Ishikawa (cell line): ENCODE measurements at regions not wholly inside any gene's neighbourhood (a gene's known extent, or its start where the extent isn't known, plus 50 kb on each side); places are given as distances from the start of the nearest gene placed in this dataset.

Experiments
- CEBPB ChIP-seq: IDR thresholded peaks from 2 replicates; pipeline ENCODE4 v1.6.1; 2012
- CREB1 ChIP-seq: IDR thresholded peaks from 2 replicates; pipeline ENCODE4 v1.6.1; 2012; ENCODE audit warnings: low read depth
- EGR1 ChIP-seq: IDR thresholded peaks from 2 replicates; pipeline ENCODE4 v1.6.1; 2012
- EP300 ChIP-seq: IDR thresholded peaks from 2 replicates; pipeline ENCODE4 v1.6.1; 2012; ENCODE audit warnings: borderline replicate concordance
- FOXM1 ChIP-seq: IDR thresholded peaks from 2 replicates; pipeline ENCODE4 v1.6.1; 2012; ENCODE audit warnings: low read depth, borderline replicate concordance
- MAX ChIP-seq: IDR thresholded peaks from 2 replicates; pipeline ENCODE4 v1.6.1; 2012
- NFIC ChIP-seq: IDR thresholded peaks from 2 replicates; pipeline ENCODE4 v1.6.1; 2012
- RAD21 ChIP-seq: IDR thresholded peaks from 2 replicates; pipeline ENCODE4 v1.6.1; 2012; ENCODE audit warnings: low read depth
- REST ChIP-seq: IDR thresholded peaks from 2 replicates; pipeline ENCODE4 v1.6.1; 2012; ENCODE audit warnings: low read depth, mild to moderate bottlenecking
- TAF1 ChIP-seq: IDR thresholded peaks from 2 replicates; pipeline ENCODE4 v1.6.1; 2012; ENCODE audit warnings: low read depth, mild to moderate bottlenecking
- TCF12 ChIP-seq: IDR thresholded peaks from 2 replicates; pipeline ENCODE4 v1.6.1; 2012; ENCODE audit warnings: low read depth
- TEAD4 ChIP-seq: IDR thresholded peaks from 2 replicates; pipeline ENCODE4 v1.6.1; 2012
- YY1 ChIP-seq: IDR thresholded peaks from 2 replicates; pipeline ENCODE4 v1.6.1; 2012; ENCODE audit warnings: low read depth
- ZBTB7A ChIP-seq: IDR thresholded peaks from 2 replicates; pipeline ENCODE4 v1.6.1; 2012; ENCODE audit warnings: low read depth
- TF ChIP-seq, protein P1 (sequence below): IDR thresholded peaks from 2 replicates; pipeline ENCODE4 v1.6.1; 2012

- TF ChIP-seq YY1 (no peak), ZBTB7A (no peak), EP300 (no peak), RAD21 (no peak), EGR1 (no peak), FOXM1 (no peak), NFIC (no peak), TCF12 (no peak), REST (no peak), TEAD4 (no peak), CEBPB (no peak)
- TF ChIP-seq, protein P1, sequence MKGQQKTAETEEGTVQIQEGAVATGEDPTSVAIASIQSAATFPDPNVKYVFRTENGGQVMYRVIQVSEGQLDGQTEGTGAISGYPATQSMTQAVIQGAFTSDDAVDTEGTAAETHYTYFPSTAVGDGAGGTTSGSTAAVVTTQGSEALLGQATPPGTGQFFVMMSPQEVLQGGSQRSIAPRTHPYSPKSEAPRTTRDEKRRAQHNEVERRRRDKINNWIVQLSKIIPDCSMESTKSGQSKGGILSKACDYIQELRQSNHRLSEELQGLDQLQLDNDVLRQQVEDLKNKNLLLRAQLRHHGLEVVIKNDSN: no peak
These were observed 571.1 kb downstream of the MAT2B start for GRCh38 chr5:164076556-164076955.

GRCh38 chr5:164090358-164090757, 584.9 kb downstream of the MAT2B start:
- no peak for TF ChIP-seq EP300
- TF ChIP-seq TCF12: no peak
- TF ChIP-seq YY1: no peak
- TF ChIP-seq CEBPB: no peak
- TF ChIP-seq REST: no peak
- TF ChIP-seq RAD21: no peak
- TF ChIP-seq MAX: no peak
- no peak for TF ChIP-seq TAF1
- TF ChIP-seq FOXM1: no peak
- TF ChIP-seq EGR1: no peak
- no peak for TF ChIP-seq NFIC
- TF ChIP-seq TEAD4: no peak
- TF ChIP-seq, protein P1: no peak
- TF ChIP-seq CREB1: no peak

DNA sequence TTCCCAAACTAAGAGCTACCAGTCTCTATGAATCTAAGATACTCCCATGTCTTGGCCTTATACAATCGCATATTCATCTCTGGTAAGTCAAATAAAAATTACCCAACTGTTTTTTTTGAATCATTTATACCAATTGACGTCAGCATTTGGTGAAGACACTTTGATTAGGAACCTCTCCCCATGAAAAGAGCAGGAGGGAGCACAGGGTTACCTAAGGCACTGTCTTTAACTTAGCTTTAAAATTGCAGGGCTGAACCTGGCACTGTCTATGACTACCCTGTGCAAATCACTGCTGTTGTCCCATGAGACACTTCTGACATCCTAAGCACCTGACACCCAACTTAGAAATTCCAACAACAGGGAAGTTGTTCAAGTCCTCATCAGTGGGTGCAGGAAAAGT, 586.4 kb downstream of the MAT2B start:
- TF ChIP-seq ZBTB7A: no peak

GRCh38 chr5:164094291-164094690, 588.9 kb downstream of the MAT2B start:
- TF ChIP-seq, protein P1: no peak
- no peak for TF ChIP-seq FOXM1
- TF ChIP-seq CEBPB: no peak
- TF ChIP-seq EGR1: no peak
- TF ChIP-seq CREB1: no peak
- TF ChIP-seq TEAD4: no peak
- no peak for TF ChIP-seq EP300
- TF ChIP-seq TCF12: no peak
- TF ChIP-seq TAF1: no peak
- TF ChIP-seq RAD21: no peak
- TF ChIP-seq REST: no peak
- TF ChIP-seq NFIC: no peak
- TF ChIP-seq ZBTB7A: no peak
- no peak for TF ChIP-seq YY1
- TF ChIP-seq MAX: no peak

- TF ChIP-seq MAX (no peak), FOXM1 (no peak)
These were observed 592.3 kb downstream of the MAT2B start for GRCh38 chr5:164097749-164098148.
